EH (cell line): ENCODE measurements at regions not wholly inside any gene's neighbourhood (a gene's known extent, or its start where the extent isn't known, plus 50 kb on each side); places are given as distances from the start of the nearest gene placed in this dataset.

Experiments used
- DNase-seq: peaks from one replicate; pipeline ENCODE4 v3.0.0-alpha.2; 2015; ENCODE audit warnings: low read depth

DNA sequence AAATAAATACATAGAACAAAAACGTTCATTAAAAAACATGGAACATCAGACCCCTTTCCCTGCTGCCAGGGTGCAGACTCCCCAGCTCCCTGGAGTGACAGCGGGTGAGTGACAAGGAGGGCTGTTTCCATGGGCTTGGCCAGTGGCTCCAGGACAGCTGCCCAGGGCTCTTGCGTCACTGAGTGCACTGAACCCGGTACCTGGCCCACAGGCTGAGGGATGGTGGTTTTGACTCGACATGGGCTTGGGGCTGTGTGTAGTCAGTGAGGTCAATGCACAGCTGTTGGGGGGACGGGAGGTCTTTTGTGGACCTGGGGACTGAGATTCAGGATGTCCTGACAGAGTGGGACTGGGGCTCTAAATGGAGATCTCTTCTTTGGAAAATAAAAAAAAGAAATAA lies 142.1 kb upstream of the B3GAT1 start:
- DNase-seq = no peak

DNA sequence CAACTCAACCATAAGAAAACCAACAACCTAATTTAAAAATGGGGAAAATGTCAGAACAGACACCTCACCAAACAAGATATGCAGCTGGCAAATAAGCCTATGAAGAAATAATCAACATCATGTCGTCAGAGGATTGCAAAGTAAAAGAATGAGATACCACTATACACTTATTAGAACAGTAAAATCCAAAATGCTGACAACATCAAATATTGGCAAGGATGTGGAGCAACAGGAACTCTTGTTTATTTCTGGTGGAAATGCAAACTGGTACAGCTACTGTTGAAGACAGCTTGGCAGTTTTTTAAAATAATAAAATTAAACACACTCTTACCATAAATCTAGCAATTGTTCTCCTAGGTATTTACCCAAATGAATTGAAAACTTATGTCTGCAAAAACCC lies 140.7 kb upstream of the B3GAT1 start:
- DNase-seq = no peak

DNA sequence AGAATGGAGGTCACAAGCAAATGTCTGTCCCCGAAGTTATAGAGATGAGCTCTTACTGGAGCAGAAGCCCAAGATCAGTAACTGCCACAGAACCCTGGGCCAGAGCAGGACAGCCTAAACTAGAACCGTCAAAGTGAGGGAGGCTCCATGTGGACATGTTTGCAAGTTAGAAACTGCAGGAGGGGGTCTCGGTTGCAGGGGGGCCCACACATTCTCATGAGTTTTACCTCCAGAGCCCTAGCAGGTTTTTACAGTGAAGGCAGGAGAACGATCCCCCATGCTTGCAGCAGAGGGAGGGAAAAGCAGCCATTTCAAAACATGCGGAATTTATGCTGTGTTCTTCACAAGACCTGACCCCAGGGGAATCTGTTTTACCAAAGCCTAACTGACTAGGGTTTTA lies 133.5 kb upstream of the B3GAT1 start:
- no peak for DNase-seq

- DNase-seq = no peak
These were observed 132.2 kb upstream of the B3GAT1 start for GRCh38 chr11:134544095-134544815.

- no peak for DNase-seq
These were observed 131.6 kb upstream of the B3GAT1 start for GRCh38 chr11:134543645-134544044.

DNA sequence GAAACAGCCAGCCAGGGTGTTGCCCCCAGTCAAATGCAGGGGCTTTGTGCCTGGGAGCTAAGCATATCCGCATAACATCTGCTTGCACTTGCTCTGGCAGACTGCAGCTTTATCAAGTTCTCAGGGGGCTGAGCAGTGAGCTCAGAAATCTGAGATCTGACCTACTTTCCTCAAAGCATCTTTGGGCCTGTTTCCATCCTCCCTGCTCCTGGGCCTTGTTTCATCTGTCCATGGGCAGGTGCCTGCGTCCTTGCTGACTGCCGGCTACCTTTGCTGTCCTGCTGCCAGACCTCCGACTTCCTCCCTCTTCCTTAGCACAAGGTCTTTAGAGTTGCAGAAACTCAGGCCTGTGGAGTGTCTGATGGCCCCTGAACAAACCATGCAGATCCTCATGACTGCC lies 131.2 kb upstream of the B3GAT1 start:
- no peak for DNase-seq

- DNase-seq = no peak
These were observed 130.5 kb upstream of the B3GAT1 start for GRCh38 chr11:134542401-134543165.

GRCh38 chr11:134541951-134542350 lies 129.9 kb upstream of the B3GAT1 start:
- DNase-seq = no peak

DNA sequence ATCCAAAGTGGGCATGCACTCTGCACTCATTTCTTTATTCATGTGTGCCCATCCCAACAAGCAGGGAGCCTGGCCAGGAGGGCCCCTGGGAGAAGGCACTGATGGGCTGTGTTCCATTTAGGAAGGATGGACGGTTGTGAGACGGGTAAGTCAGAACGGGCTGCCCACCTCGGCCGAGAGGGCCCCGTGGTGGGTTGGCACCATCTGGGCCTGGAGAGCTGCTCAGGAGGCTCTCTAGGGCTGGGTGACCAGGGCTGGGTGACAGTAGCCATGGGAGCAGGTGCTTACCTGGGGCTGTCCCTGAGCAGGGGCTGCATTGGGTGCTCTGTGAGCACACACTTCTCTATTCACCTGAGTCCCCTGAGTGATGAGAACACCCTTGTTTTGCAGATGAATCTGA lies 129.3 kb upstream of the B3GAT1 start:
- no peak for DNase-seq

- DNase-seq = no peak
These were observed 127.2 kb upstream of the B3GAT1 start for GRCh38 chr11:134539285-134539684.

DNA sequence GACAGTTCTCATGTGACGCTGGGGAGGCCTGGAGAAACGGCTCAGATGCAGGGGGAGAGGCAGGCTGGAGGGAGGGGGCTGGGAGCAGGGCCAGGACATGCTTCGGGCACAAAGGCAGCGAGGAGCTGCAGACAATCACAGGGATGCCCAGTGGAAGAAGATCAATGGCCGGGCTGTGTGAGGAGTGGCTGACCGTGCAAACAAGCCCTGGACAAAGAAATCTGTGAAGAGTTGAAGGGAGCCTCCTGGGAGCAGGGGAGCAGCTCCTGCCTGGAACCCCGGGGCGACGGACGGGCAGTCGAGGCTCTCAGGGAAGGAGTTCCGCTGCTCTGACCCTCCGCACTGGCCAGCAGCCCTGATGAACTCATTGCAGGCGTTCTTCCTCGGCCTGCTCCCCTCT lies 126.7 kb upstream of the B3GAT1 start:
- no peak for DNase-seq

DNA sequence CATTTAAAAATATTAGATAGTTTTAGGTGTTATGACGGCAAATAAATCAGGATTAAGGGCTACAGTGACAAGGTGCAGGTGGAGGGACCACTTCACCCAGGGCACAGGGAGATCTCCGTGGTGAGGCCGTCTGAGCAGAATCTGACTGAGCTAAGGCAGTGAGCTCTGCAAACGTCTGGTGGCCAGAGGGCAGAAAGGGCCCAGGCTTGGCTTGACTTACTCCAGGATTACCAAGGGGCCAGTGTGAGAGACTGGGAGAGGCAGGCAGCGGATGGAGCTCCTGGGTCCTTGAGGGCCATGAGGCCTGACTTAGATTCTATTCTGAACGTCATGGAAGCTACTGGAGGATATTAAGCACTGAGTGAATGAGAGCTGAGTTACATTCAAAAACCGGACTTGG lies 125.9 kb upstream of the B3GAT1 start:
- no peak for DNase-seq

DNA sequence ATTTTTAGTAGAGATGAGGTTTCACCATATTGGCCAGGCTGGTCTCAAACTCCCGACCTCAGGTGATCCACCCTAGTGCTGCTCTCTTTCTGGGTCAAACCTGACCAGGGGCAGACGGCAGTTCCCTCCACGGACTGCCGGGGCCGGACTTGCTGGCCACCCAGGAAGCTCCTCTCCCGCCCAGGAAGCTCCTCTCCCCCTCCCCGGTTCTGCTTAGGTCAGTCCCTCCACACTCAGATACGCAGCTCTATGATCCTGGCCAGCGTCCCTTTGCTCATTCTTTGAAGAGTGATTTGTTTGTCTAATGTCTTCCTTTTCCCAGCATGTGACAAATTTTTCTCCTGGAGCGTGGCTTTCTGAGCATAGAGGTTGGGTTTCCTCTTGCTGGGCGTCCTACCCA lies 125.3 kb upstream of the B3GAT1 start:
- no peak for DNase-seq

GRCh38 chr11:134536677-134537076 lies 124.6 kb upstream of the B3GAT1 start:
- DNase-seq = no peak

- no peak for DNase-seq
These were observed 124.2 kb upstream of the B3GAT1 start for GRCh38 chr11:134536219-134536618.

GRCh38 chr11:134535029-134536025 lies 123.3 kb upstream of the B3GAT1 start:
- DNase-seq = no peak

DNA sequence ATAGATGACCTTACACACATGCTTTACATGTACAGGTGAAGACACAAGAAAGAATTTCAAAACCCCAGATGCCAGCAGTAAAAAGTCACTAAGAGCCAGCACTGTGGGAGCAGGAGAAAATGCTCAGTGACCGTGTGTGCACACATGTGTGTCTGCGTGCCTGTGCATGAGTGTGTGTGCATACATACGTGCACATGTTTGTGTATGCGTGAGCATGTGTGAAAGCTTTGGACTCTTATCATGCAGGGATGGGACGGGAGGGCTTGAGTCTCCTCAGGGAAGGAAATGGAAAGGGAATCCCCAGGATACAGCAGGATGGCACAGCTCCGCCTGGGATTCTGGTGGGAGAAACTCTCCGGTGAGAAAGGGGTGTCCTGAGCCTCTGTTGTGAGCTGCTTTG lies 121.5 kb upstream of the B3GAT1 start:
- no peak for DNase-seq

DNA sequence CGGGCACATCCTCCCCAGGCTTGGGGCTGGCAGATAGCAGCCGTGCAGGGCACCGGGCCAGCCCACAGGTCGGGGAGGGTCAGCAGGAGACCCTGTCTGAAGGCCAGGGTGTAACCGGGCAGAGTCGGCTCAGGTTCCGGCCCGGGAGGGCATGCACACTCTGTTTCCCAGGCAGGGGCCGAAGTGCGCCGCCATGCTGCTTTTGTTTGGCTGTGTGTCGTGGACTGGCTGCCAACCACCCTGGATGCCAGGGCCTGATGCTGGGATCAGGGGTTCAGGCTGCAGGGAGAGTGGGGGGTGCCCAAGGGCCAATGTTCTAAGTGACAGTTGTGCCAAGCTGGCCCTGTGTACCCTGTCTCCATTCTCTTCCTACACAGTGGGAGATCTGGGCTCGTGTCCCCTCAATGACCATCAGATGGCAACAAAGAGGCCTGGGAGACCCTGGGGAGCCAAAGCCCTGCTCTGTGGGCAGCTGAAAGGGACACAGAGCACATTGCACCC lies 120.9 kb upstream of the B3GAT1 start:
- DNase-seq = no peak

DNA sequence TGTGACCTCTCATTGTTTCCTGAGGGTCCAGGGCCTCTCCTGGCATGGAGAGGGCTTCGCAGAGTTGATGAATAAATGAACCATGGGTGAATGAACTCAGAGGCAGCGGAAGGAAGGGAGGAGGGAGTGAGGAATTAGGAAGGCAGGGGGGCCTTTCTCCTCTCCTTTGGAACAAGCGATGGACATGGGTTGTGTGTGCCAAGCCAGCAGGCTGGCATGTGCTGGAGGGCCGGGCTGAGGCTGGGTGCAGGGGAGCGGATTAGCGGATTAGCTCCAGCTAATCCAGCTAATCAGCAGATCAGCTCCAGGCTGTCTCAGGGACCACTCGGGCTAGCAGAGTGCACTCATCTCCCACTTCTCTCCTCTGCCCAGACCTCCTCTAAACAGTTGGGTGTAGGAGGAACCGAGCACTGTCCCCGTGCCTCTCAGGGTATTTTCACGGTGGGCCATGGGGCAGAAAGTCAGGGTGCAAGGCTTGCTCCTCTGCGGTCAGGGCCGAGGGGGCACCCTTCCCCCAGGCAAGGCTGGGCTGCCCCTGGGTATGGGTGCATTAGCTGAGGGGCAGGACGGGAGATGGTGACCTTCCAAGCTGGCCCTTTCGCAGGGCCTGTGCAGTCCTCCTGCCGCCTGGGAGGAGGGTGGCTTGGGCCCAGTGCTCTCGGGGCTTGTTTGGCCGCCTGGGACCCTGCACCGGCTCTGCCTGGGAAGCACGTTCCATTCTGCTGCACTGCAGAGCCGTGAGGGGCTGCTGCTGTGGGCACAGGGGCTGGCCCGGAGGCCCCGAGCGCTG lies 120.3 kb upstream of the B3GAT1 start:
- no peak for DNase-seq

GRCh38 chr11:134531327-134532130 lies 119.5 kb upstream of the B3GAT1 start:
- DNase-seq = no peak
